ENCODE measurements at regions not wholly inside any gene's neighbourhood (a gene's known extent, or its start where the extent isn't known, plus 50 kb on each side); places are given as distances from the start of the nearest gene placed in this dataset.

- Histone ChIP-seq H3K4me3 (no peak overlapping the region), H3K36me3 (no peaks in the 10 kb centered on the region), H3K27ac (replicated peaks in 1 of 4) (no peak overlapping the region), H3K27me3 (no peaks in the 10 kb centered on the region), H3K9me3 (peaks cover 0 to 7% (median 3%) of the 10 kb centered on the region in 4 donors), H3K4me1 (no peaks in the 10 kb centered on the region)
- TF ChIP-seq EP300 (IDR thresholded peaks at IDR 0.05) (no peak), CTCF (IDR thresholded peaks at IDR 0.05) (no peak), POLR2AphosphoS5 (IDR thresholded peaks at IDR 0.05) (no peak), POLR2A (IDR thresholded peaks at IDR 0.05; ENCODE audit: low read depth) (no peak)
- intact Hi-C loops (cut with DNase I), result no loop called here
- 81% methylated on average over 2 of the region's 2 CpGs for WGBS
- DNase-seq (ENCODE audit: extremely low spot score), result no peak
These were observed 685.1 kb upstream of the BRINP3 start for GRCh38 chr1:191162762-191163161.

GRCh38 chr1:191163621-191164020 lies 686.0 kb upstream of the BRINP3 start:
- TF ChIP-seq POLR2A (IDR thresholded peaks at IDR 0.05; ENCODE audit: low read depth), result no peak
- TF ChIP-seq EP300 (IDR thresholded peaks at IDR 0.05), result no peak
- Histone ChIP-seq H3K27ac (replicated peaks in 1 of 4) (no peak overlapping the region), H3K4me1 (no peaks in the 10 kb centered on the region), H3K36me3 (no peaks in the 10 kb centered on the region), H3K4me3 (no peak overlapping the region), H3K9me3 (peaks cover 0 to 4% (median 1%) of the 10 kb centered on the region in 4 donors), H3K27me3 (no peaks in the 10 kb centered on the region)
- no peak for DNase-seq (ENCODE audit: extremely low spot score)
- intact Hi-C loops (cut with DNase I), result no loop called here

GRCh38 chr1:191174298-191174697 lies 696.6 kb upstream of the BRINP3 start:
- intact Hi-C loops (cut with DNase I), result no loop called here
- Histone ChIP-seq H3K4me1 (peaks cover 0 to 4% (median 0%) of the 10 kb centered on the region in 4 donors), H3K36me3 (no peaks in the 10 kb centered on the region), H3K9me3 (no peaks in the 10 kb centered on the region), H3K27me3 (no peaks in the 10 kb centered on the region), H3K27ac (replicated peaks in 1 of 4) (no peak overlapping the region), H3K4me3 (no peak overlapping the region)
- 54% methylated on average over 1 of the region's 1 CpG for WGBS
- no peak for TF ChIP-seq POLR2AphosphoS5 (IDR thresholded peaks at IDR 0.05)
- no peak for TF ChIP-seq POLR2A (IDR thresholded peaks at IDR 0.05; ENCODE audit: low read depth)
- TF ChIP-seq CTCF (IDR thresholded peaks at IDR 0.05), result no peak
- TF ChIP-seq EP300 (IDR thresholded peaks at IDR 0.05), result no peak
- no peak for DNase-seq (ENCODE audit: extremely low spot score)

- intact Hi-C loops (cut with DNase I), result no loop called here
- H3K4me3 ChIP-seq, result no peak overlapping the region
- H3K4me1 ChIP-seq, result peaks cover 0 to 4% (median 0%) of the 10 kb centered on the region in 4 donors
- H3K36me3 ChIP-seq, result no peaks in the 10 kb centered on the region
- no peaks in the 10 kb centered on the region for H3K27me3 ChIP-seq
- H3K27ac ChIP-seq (replicated peaks in 1 of 4), result no peak overlapping the region
- DNase-seq (ENCODE audit: extremely low spot score), result no peak
- TF ChIP-seq POLR2A (IDR thresholded peaks at IDR 0.05; ENCODE audit: low read depth) (no peak), EP300 (IDR thresholded peaks at IDR 0.05) (no peak), CTCF (IDR thresholded peaks at IDR 0.05) (no peak), POLR2AphosphoS5 (IDR thresholded peaks at IDR 0.05) (no peak)
- 87% methylated on average over 1 of the region's 1 CpG for WGBS
- H3K9me3 ChIP-seq, result no peaks in the 10 kb centered on the region
These were observed 698.5 kb upstream of the BRINP3 start for GRCh38 chr1:191176131-191176530.

GRCh38 chr1:191206513-191207207 lies 729.0 kb upstream of the BRINP3 start:
- DNase-seq (ENCODE audit: extremely low spot score), result no peak
- Histone ChIP-seq H3K27me3 (no peaks in the 10 kb centered on the region), H3K36me3 (no peaks in the 10 kb centered on the region), H3K4me1 (no peaks in the 10 kb centered on the region), H3K27ac (replicated peaks in 1 of 4) (no peak overlapping the region), H3K4me3 (no peak overlapping the region), H3K9me3 (no peaks in the 10 kb centered on the region)
- WGBS, result 65% methylated on average over 2 of the region's 2 CpGs
- no peak for TF ChIP-seq POLR2A (IDR thresholded peaks at IDR 0.05; ENCODE audit: low read depth)
- TF ChIP-seq POLR2AphosphoS5 (IDR thresholded peaks at IDR 0.05), result no peak
- TF ChIP-seq EP300 (IDR thresholded peaks at IDR 0.05), result no peak
- no peak for TF ChIP-seq CTCF (IDR thresholded peaks at IDR 0.05)
- intact Hi-C loops (cut with DNase I), result no loop called here
